H54 (cell line): ENCODE measurements at regions not wholly inside any gene's neighbourhood (a gene's known extent, or its start where the extent isn't known, plus 50 kb on each side); places are given as distances from the start of the nearest gene placed in this dataset.
"Not testable (repeated sequence)": the region's sequence is repeated elsewhere in the genome, so short reads cannot be mapped to it uniquely, and the experiment has no call there.

Source experiments
- DNase-seq: peaks from one replicate; pipeline ENCODE4 v3.0.0; 2011; ENCODE audit warnings: low spot score, mixed read lengths; ENCODE audit not compliant: insufficient read length
- FAIRE-seq: peaks from 3 replicates; lab custom pipeline; 2011; peaks lifted over from hg19 to GRCh38; lab: Jason Lieb, UNC

DNA sequence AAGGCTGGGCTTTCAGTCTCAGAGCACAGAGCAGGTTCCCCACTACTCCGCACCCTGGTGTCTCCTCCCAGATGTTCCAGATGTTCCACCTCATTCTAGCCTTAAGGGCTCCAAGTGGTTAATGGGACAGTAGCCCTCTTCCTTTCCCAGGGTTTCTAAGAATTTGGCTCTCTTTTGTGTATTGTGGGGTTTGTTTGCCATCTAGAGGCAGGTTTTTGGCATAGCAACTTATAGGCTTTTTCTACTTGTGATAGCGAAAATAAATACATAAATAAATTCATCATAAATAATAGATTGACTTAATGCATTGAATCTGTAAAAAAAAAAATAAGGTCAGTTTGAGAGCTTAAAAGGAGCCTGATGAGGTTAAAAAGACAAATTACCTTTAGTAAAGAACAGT is 86.1 kb upstream of the XKR3 start:
- not testable (repeated sequence) for DNase-seq
- peak; percentile 89 for FAIRE-seq

DNA sequence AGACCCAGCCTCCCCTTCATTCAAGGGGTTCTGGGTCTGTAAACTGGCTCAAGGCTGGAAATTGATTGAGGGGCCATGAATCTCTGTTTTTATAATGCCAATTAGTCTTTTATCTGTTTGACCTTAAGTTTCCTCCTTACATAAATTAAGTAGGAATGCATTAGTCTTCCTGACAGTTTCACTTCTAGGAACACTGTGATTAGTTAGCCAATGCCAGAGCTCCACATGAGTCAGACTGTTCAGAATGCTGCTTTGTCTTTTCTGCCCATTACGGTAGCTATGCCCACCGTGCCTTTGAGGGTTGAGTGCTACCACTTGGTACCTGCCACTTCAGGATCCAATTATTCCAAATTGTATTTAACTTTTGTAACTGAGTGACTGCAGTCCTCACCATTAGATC is 76.8 kb upstream of the XKR3 start:
- not testable (repeated sequence) for FAIRE-seq, DNase-seq

DNA sequence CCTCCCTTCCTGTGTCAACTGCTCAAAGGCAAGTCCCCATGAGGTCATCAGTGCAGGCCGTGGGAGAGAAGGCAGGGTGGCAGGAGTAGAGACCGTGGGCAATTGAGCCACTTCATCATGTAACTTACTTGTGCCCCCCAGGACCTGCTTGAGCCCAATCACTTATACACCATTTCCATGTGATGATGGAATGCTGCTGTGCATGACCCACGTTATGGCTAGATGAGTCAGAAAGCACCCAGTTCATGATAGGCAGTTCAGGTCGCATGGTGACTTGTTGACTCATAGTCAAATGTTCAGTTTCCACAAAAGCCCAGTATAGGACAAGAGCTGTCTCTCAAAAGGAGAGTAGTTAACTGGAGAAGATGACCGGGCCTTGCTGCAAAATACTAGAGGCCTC is 76.4 kb upstream of the XKR3 start:
- DNase-seq, FAIRE-seq: not testable (repeated sequence)

DNA sequence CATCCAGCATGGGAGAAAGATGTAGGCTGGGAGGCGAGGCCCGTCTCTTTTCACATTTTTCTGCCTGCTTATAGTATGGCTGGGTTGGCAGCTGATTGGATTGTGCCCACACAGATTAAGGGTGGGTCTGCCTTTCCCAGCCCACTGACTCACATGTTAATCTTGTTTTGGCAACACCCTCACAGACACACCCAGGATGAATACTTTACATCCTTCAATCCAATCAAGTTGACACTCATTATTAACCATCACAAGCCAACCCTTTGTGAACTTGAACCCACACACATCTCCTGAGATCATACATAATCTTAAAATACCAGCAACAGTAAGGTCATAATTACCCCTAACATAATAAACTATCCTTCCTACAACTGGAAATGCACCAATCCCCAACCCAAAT is 74.1 kb upstream of the XKR3 start:
- FAIRE-seq, DNase-seq: not testable (repeated sequence)

DNA sequence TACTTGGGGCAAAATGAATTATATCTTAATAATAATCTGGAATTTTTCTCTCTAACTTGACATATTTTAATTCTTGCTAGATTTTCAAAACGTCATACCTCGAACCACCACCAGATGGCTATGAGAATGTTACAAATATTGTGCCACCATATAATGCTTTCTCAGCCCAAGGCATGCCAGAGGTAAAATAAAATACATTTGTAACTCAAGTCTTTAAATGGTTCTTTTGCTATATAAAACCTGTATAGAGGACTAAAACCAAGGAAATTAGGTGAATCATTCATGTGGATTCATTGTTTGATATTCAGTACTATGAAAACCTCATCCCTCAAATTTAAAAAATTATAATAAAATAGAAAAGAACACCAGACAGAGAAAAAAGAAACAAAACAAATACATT is 72.2 kb upstream of the XKR3 start:
- DNase-seq, FAIRE-seq: not testable (repeated sequence)

DNA sequence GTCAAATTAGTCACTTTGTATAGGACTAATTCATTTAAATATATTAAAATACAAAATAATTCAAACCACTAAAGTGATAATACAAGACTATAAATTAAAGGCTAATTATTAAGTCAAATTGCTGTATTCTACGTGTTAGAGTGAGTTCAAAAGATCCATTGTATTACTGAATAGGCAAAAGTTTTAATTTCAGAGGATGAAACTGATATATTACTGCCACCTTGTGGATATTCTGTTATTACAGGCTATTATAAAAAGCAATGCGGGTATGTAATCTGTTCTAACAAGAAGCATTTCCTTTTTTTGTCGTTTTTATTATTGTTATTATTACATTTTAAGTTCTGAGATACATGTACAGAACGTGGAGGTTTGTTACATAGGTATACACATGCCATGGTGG is 66.7 kb upstream of the XKR3 start:
- not testable (repeated sequence) for DNase-seq, FAIRE-seq

DNA sequence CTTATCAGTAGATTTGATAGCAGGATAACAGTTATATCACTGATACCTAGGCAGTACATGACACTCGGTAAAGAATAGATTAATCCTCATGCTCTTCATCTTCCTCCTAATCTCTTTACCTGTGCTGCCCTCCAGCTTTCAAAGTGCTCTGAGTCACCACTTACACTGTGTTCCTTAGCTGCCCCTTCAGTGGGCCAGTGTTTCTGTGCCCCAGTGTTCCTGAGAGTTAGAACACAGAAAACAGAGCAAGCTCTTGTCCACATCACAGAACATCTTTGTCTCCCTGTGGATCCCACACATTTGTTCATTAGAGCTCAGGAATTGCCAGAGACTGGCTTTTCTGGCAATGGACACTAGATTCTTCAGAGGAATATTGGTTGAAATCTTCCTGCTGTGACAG is 51.1 kb upstream of the XKR3 start:
- not testable (repeated sequence) for DNase-seq, FAIRE-seq
